ENCODE measurements at regions not wholly inside any gene's neighbourhood (a gene's known extent, or its start where the extent isn't known, plus 50 kb on each side); places are given as distances from the start of the nearest gene placed in this dataset.

GRCh38 chr4:147327322-147327721 is 153.6 kb upstream of the EDNRA start:
- DNase-seq = no peak

GRCh38 chr4:147328189-147328588 is 152.7 kb upstream of the EDNRA start:
- no peak for DNase-seq

GRCh38 chr4:147328756-147329446 is 152.0 kb upstream of the EDNRA start:
- DNase-seq = no peak

- DNase-seq = no peak
Measured at GRCh38 chr4:147332091-147332490, 148.8 kb upstream of the EDNRA start.

- DNase-seq = peak; percentile 66
Measured at GRCh38 chr4:147334478-147334877, 146.4 kb upstream of the EDNRA start.

- no peak for DNase-seq
Measured at GRCh38 chr4:147335183-147335582, 145.7 kb upstream of the EDNRA start.

GRCh38 chr4:147336252-147336651 is 144.6 kb upstream of the EDNRA start:
- peak; percentile 52 for DNase-seq

GRCh38 chr4:147339100-147339499 is 141.8 kb upstream of the EDNRA start:
- peak; percentile 89 for DNase-seq

GRCh38 chr4:147340111-147340510 is 140.8 kb upstream of the EDNRA start:
- peak; percentile 79 for DNase-seq

GRCh38 chr4:147340591-147341120 is 140.2 kb upstream of the EDNRA start:
- peak; percentile 41 for DNase-seq

- no peak for DNase-seq
Measured at GRCh38 chr4:147343692-147344091, 137.2 kb upstream of the EDNRA start.

- no peak for DNase-seq
Measured at GRCh38 chr4:147345662-147346061, 135.2 kb upstream of the EDNRA start.

GRCh38 chr4:147347217-147347616 is 133.7 kb upstream of the EDNRA start:
- no peak for DNase-seq

- no peak for DNase-seq
Measured at GRCh38 chr4:147349193-147349592, 131.7 kb upstream of the EDNRA start.

GRCh38 chr4:147351083-147351787 is 129.7 kb upstream of the EDNRA start:
- DNase-seq = no peak

GRCh38 chr4:147354237-147354636 is 126.7 kb upstream of the EDNRA start:
- DNase-seq = no peak

- peak; percentile 40 for DNase-seq
Measured at GRCh38 chr4:147355032-147355656, 125.8 kb upstream of the EDNRA start.

- peak; percentile 92 for DNase-seq
Measured at GRCh38 chr4:147355847-147356246, 125.0 kb upstream of the EDNRA start.

GRCh38 chr4:147360301-147360700 is 120.6 kb upstream of the EDNRA start:
- peak; percentile 91 for DNase-seq

GRCh38 chr4:147361726-147362125 is 119.2 kb upstream of the EDNRA start:
- DNase-seq = peak; percentile 87

GRCh38 chr4:147362938-147363337 is 118.0 kb upstream of the EDNRA start:
- DNase-seq = peak; percentile 77

- no peak for DNase-seq
Measured at GRCh38 chr4:147363514-147363913, 117.4 kb upstream of the EDNRA start.

- no peak for DNase-seq
Measured at GRCh38 chr4:147365396-147365795, 115.5 kb upstream of the EDNRA start.

GRCh38 chr4:147366164-147366563 is 114.7 kb upstream of the EDNRA start:
- DNase-seq = no peak
